ENCODE measurements at regions not wholly inside any gene's neighbourhood (a gene's known extent, or its start where the extent isn't known, plus 50 kb on each side); places are given as distances from the start of the nearest gene placed in this dataset.

GRCh38 chr10:24152270-24152669 lies 56.7 kb upstream of the KIAA1217 start:
- DNase-seq, result no peak

GRCh38 chr10:24153031-24153430 lies 55.9 kb upstream of the KIAA1217 start:
- DNase-seq, result no peak

GRCh38 chr10:24153537-24153936 lies 55.4 kb upstream of the KIAA1217 start:
- DNase-seq, result no peak

GRCh38 chr10:24156686-24157085 lies 52.3 kb upstream of the KIAA1217 start:
- DNase-seq, result no peak

GRCh38 chr10:24157567-24157966 lies 51.4 kb upstream of the KIAA1217 start:
- no peak for DNase-seq
